ENCODE measurements at regions not wholly inside any gene's neighbourhood (a gene's known extent, or its start where the extent isn't known, plus 50 kb on each side); places are given as distances from the start of the nearest gene placed in this dataset.

GRCh38 chr16:61555718-61556441 lies 480.4 kb downstream of the CDH8 start:
- TF ChIP-seq, protein P1, sequence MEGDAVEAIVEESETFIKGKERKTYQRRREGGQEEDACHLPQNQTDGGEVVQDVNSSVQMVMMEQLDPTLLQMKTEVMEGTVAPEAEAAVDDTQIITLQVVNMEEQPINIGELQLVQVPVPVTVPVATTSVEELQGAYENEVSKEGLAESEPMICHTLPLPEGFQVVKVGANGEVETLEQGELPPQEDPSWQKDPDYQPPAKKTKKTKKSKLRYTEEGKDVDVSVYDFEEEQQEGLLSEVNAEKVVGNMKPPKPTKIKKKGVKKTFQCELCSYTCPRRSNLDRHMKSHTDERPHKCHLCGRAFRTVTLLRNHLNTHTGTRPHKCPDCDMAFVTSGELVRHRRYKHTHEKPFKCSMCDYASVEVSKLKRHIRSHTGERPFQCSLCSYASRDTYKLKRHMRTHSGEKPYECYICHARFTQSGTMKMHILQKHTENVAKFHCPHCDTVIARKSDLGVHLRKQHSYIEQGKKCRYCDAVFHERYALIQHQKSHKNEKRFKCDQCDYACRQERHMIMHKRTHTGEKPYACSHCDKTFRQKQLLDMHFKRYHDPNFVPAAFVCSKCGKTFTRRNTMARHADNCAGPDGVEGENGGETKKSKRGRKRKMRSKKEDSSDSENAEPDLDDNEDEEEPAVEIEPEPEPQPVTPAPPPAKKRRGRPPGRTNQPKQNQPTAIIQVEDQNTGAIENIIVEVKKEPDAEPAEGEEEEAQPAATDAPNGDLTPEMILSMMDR (IDR thresholded peaks at IDR 0.05; ENCODE audit: low read depth, low read length, missing input control): no peak
- TF ChIP-seq RAD21 (IDR thresholded peaks at IDR 0.05) (no peak), ZBTB33 (IDR thresholded peaks at IDR 0.05) (no peak), FOXA2 (IDR thresholded peaks at IDR 0.05) (no peak), FOXA1 (IDR thresholded peaks at IDR 0.05) (no peak), REST (IDR thresholded peaks at IDR 0.05) (no peak), TAF1 (conservative IDR thresholded peaks at IDR 0.05) (no peak)
- TF ChIP-seq, protein P2, sequence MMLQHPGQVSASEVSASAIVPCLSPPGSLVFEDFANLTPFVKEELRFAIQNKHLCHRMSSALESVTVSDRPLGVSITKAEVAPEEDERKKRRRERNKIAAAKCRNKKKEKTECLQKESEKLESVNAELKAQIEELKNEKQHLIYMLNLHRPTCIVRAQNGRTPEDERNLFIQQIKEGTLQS (IDR thresholded peaks at IDR 0.05): no peak
- no peaks in the 10 kb centered on the region for H3K4me1 ChIP-seq (ENCODE audit: control insufficient read depth in 4 of 4, insufficient read depth in 4 of 4, low read length in 3 of 4)
- WGBS: 84% methylated on average over 24 of the region's 24 CpGs

DNA sequence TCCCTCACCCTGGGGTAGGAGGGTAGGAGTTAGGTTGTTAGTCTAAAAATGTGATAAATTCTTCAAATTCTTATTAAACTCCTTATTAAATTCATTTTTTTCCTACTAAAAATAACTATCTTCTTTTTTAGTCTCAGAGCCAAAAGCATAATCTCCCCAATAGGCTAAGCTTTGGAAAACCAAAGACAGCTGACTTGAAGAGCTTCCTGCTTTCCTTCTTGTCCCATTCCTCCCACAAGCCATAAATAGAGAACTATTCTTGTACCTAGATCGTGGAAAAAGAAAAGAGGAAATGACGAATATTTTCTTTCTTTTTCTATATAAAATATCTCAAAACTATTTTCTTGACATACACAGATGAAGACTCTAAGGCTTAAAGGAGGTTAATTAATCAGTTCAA lies 486.9 kb downstream of the CDH8 start:
- no peak overlapping the region for H3K27ac ChIP-seq (ENCODE audit: low read depth in 1 of 2, low read length in 2 of 2)
- H3K36me3 ChIP-seq (ENCODE audit: control insufficient read depth in 4 of 4, insufficient read depth in 3 of 4, low read depth in 1 of 4, low read length in 3 of 4): no peaks in the 10 kb centered on the region
- H3K27me3 ChIP-seq (ENCODE audit: control insufficient read depth in 4 of 4, insufficient read depth in 4 of 4, low read length in 3 of 4): no peaks in the 10 kb centered on the region
- H3K9me3 ChIP-seq (ENCODE audit: control insufficient read depth in 4 of 4, low read length in 3 of 4): no peaks in the 10 kb centered on the region
- WGBS: 63% methylated on average over 2 of the region's 2 CpGs
- TF ChIP-seq FOXA1 (IDR thresholded peaks at IDR 0.05) (no peak), HNF4G (IDR thresholded peaks at IDR 0.05) (no peak), FOXA2 (IDR thresholded peaks at IDR 0.05) (no peak), YY1 (IDR thresholded peaks at IDR 0.05) (no peak), MAX (IDR thresholded peaks at IDR 0.05) (no peak)
- TF ChIP-seq, protein P2 (IDR thresholded peaks at IDR 0.05): no peak
- no peak overlapping the region for H3K4me3 ChIP-seq (ENCODE audit: low read depth in 1 of 3, low read length in 3 of 3)
- no peaks in the 10 kb centered on the region for H3K4me1 ChIP-seq (ENCODE audit: control insufficient read depth in 4 of 4, insufficient read depth in 4 of 4, low read length in 3 of 4)
- no peak overlapping the region for H3K9ac ChIP-seq (ENCODE audit: low read depth in 1 of 2, low read length in 2 of 2)
- DNase-seq (ENCODE audit: low spot score): no peak

More at GRCh38 chr16:61555718-61556441, 480.4 kb downstream of the CDH8 start:
- no peaks in the 10 kb centered on the region for H3K36me3 ChIP-seq (ENCODE audit: control insufficient read depth in 4 of 4, insufficient read depth in 3 of 4, low read depth in 1 of 4, low read length in 3 of 4)
- no peaks in the 10 kb centered on the region for H3K27me3 ChIP-seq (ENCODE audit: control insufficient read depth in 4 of 4, insufficient read depth in 4 of 4, low read length in 3 of 4)
- H3K9me3 ChIP-seq (ENCODE audit: control insufficient read depth in 4 of 4, low read length in 3 of 4): peaks cover 0 to 2% (median 0%) of the 10 kb centered on the region in 4 donors
- DNase-seq (ENCODE audit: low spot score): no peak
- no peak overlapping the region for H3K4me3 ChIP-seq (ENCODE audit: low read depth in 1 of 3, low read length in 3 of 3)
- H3K9ac ChIP-seq (ENCODE audit: low read depth in 1 of 2, low read length in 2 of 2): no peak overlapping the region
- no peak overlapping the region for H3K27ac ChIP-seq (ENCODE audit: low read depth in 1 of 2, low read length in 2 of 2)

All from liver (tissue), 8 donors.